ENCODE measurements at regions not wholly inside any gene's neighbourhood (a gene's known extent, or its start where the extent isn't known, plus 50 kb on each side); places are given as distances from the start of the nearest gene placed in this dataset.

- TF ChIP-seq POLR2A (IDR thresholded peaks at IDR 0.05; ENCODE audit: low read depth, low read length) = no peak
- no peak for TF ChIP-seq POLR2AphosphoS5 (IDR thresholded peaks at IDR 0.05; ENCODE audit: low read depth, low read length)
These were observed 356.4 kb downstream of the ANKRD7 start for GRCh38 chr7:118580743-118581382.

Data from GM12892 (cell line).